ENCODE measurements at regions not wholly inside any gene's neighbourhood (a gene's known extent, or its start where the extent isn't known, plus 50 kb on each side); places are given as distances from the start of the nearest gene placed in this dataset.
"Not testable (repeated sequence)": the region's sequence is repeated elsewhere in the genome, so short reads cannot be mapped to it uniquely, and the experiment has no call there.

DNA sequence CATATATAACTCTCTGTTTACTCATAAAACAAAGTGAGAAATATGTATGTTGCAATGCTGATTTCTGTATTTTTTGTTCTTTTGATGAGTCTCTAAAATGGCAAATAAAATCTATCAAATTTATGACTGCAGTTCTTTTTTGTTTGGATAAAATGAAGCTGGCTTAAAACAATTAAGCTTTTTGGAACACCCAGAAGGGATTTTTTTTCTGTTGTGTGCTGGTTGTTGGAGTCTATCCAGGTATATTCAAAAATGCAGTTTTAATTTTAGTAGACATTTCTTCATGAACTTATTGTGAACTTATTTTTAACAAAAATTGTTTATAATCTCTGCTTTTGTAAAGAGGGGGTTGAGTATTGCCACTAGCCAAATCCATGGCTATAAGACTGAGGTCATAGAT lies 405.5 kb downstream of the RAP2B start:
- TF ChIP-seq, protein P1, sequence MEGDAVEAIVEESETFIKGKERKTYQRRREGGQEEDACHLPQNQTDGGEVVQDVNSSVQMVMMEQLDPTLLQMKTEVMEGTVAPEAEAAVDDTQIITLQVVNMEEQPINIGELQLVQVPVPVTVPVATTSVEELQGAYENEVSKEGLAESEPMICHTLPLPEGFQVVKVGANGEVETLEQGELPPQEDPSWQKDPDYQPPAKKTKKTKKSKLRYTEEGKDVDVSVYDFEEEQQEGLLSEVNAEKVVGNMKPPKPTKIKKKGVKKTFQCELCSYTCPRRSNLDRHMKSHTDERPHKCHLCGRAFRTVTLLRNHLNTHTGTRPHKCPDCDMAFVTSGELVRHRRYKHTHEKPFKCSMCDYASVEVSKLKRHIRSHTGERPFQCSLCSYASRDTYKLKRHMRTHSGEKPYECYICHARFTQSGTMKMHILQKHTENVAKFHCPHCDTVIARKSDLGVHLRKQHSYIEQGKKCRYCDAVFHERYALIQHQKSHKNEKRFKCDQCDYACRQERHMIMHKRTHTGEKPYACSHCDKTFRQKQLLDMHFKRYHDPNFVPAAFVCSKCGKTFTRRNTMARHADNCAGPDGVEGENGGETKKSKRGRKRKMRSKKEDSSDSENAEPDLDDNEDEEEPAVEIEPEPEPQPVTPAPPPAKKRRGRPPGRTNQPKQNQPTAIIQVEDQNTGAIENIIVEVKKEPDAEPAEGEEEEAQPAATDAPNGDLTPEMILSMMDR (IDR thresholded peaks at IDR 0.05) = no peak
- Histone ChIP-seq H3K36me3 (no peaks in the 10 kb centered on the region), H3K27me3 (no peaks in the 10 kb centered on the region), H3K4me1 (no peaks in the 10 kb centered on the region), H3K27ac (no peak overlapping the region), H3K9me3 (peaks cover 16% of the 10 kb centered on the region), H3K4me3 (no peak overlapping the region)
- intact Hi-C loops (cut with DNase I) = no loop called here
- no peak for ATAC-seq
- DNase-seq = no peak

DNA sequence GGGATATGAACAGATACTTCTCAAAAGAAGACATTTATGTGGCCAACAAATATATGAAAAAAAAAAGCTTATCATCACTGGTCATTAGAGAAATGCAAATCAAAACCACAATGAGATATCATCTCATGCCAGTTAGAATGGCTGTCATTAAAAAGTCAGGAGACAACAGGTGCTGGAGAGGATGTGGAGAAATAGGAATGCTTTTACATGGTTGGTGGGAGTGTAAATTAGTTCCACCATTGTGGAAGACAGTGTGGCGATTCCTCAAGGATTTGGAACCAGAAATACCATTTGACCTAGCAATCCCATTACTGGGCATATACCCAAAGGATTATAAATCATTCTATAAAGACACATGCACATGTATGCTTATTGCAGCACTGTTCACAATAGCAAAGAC lies 408.5 kb downstream of the RAP2B start:
- H3K36me3 ChIP-seq; H3K4me3 ChIP-seq; intact Hi-C loops (cut with DNase I); H3K27me3 ChIP-seq; H3K4me1 ChIP-seq; H3K9me3 ChIP-seq; ATAC-seq; DNase-seq; H3K27ac ChIP-seq: not testable (repeated sequence)

DNA sequence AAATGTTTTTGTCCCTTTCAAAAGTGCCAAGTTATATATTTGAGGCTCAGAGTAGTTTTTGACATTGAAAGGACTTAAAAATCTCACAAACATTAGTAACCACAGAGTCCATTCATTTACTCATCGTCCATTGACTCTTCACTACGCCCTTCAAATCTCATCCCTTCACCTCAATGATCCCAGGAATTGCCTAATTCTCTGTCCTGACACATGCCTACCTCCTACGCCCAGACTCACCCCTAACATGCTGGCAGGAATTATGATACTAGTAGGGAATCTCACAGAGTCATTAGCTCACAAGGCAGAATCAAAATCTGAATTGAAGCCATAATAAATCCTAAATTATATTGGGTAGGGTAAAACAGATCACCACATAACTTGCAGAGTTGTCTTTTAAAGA lies 410.1 kb downstream of the RAP2B start:
- Histone ChIP-seq H3K4me1 (no peaks in the 10 kb centered on the region), H3K27ac (no peak overlapping the region), H3K27me3 (no peaks in the 10 kb centered on the region), H3K9me3 (no peaks in the 10 kb centered on the region), H3K4me3 (no peak overlapping the region), H3K36me3 (no peaks in the 10 kb centered on the region)
- DNase-seq (no peak), ATAC-seq (no peak)
- intact Hi-C loops (cut with DNase I) = no loop called here
- TF ChIP-seq, protein P1 (IDR thresholded peaks at IDR 0.05) = no peak

DNA sequence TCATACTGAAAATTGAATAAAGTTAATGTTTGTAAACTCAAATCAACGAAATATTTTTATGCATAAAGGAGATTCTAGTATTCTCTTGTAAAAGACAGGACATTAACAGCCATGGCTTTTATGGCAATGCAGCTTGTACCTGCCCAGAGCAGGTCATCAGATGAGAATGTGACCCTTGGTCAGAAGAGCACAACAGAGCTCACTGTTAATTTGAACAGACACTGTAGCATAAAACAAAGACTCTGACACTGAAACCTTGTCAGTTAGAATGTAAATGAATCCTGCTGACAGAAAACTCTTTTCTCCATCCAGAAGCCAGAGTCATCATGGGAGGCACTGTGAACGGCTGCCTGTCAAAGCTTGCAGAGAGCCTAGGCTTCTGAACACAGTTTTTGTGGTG lies 410.6 kb downstream of the RAP2B start:
- TF ChIP-seq, protein P1 (IDR thresholded peaks at IDR 0.05) = no peak
- no peaks in the 10 kb centered on the region for H3K36me3 ChIP-seq

DNA sequence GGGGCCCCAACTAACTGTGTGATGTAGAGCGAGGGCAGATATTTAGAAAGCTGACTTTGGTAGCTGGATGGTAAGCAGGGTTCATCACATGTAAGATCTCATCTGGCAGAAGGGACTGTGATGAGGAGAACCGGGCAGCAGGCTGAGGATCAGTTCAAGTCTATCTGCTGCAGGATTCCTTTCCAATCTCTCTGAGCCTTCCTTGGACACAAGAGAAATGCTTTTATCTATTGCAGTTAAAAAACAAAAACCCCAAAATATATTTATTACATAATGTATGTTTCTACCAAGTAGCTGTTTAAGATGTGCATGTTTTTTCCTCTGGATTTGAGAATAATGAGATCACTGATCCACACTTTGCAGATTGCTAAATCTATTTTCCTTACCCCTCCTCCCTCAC lies 411.5 kb downstream of the RAP2B start:
- H3K4me1 ChIP-seq = no peaks in the 10 kb centered on the region
- H3K27me3 ChIP-seq = no peaks in the 10 kb centered on the region
- no peak for DNase-seq
- ATAC-seq = no peak
- H3K4me3 ChIP-seq = no peak overlapping the region
- TF ChIP-seq, protein P1 (IDR thresholded peaks at IDR 0.05) = no peak
- no peaks in the 10 kb centered on the region for H3K36me3 ChIP-seq
- intact Hi-C loops (cut with DNase I) = no loop called here
- H3K9me3 ChIP-seq = no peaks in the 10 kb centered on the region
- no peak overlapping the region for H3K27ac ChIP-seq

More for the DNA sequence above, 410.6 kb downstream of the RAP2B start:
- Histone ChIP-seq H3K27ac (no peak overlapping the region), H3K4me3 (no peak overlapping the region), H3K27me3 (no peaks in the 10 kb centered on the region), H3K9me3 (no peaks in the 10 kb centered on the region), H3K4me1 (no peaks in the 10 kb centered on the region)
- ATAC-seq = no peak
- no peak for DNase-seq
- intact Hi-C loops (cut with DNase I) = no loop called here

DNA sequence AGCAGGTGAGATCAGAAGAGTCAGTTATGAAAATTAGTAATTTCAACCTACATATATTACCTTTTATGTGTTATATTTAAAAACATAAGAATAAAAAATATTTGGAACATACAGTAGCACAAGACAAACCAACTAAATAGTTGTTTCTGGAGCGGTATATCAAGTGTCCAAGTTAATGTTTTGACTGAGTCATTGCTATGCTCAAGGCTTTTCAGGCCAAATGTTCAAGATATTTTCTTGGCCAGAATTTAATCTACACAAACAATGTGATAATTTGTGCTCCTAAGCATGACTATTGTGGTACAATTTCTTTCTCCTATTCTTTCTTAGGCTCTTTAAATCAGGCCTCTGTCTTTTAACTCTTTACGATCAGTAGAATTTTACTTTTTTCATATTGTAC lies 412.4 kb downstream of the RAP2B start:
- Histone ChIP-seq H3K27me3 (no peaks in the 10 kb centered on the region), H3K9me3 (no peaks in the 10 kb centered on the region), H3K4me3 (no peak overlapping the region), H3K27ac (no peak overlapping the region), H3K4me1 (no peaks in the 10 kb centered on the region), H3K36me3 (no peaks in the 10 kb centered on the region)
- DNase-seq (no peak), ATAC-seq (no peak)
- TF ChIP-seq, protein P1 (IDR thresholded peaks at IDR 0.05) = no peak
- intact Hi-C loops (cut with DNase I) = no loop called here
